ENCODE measurements at regions not wholly inside any gene's neighbourhood (a gene's known extent, or its start where the extent isn't known, plus 50 kb on each side); places are given as distances from the start of the nearest gene placed in this dataset.

DNA sequence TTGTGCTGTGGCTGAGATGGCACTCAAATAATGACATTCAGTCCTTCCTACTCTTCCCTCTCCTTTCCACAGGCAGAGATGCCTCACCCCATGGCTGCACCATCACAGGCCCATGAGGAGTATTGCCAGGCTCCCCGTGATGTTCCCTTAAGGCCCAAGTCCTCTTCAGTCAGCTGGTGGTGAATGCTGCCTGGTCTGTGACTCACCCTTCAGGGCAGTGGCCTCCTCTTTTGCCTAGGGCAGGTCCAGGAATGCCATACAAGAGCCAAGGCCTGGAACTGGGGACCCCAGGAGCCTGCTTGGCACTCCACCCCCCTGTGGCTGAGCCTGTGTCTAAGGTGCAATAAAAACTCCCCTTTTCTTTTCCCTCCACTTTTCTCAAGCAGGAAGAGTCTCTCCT is 144.2 kb upstream of the GEMIN8 start:
- FAIRE-seq: no peak
- ChIA-PET POLR2A (no interaction called here), SMC1A (ENCODE audit: uncharacterized antibody, unreplicated experiment) (no interaction called here), CTCF (no interaction called here), RAD21 (ENCODE audit: unreplicated experiment) (no interaction called here)
- Histone ChIP-seq H3K4me1 (ENCODE audit: control insufficient read depth, insufficient read depth, low read length) (no peaks in the 10 kb centered on the region), H4K20me1 (ENCODE audit: control insufficient read depth, insufficient read depth) (no peaks in the 10 kb centered on the region), H3K4me3 (no peak overlapping the region), H3K36me3 (ENCODE audit: control insufficient read depth in 2 of 2, insufficient read depth in 2 of 2, low read length in 1 of 2) (no peaks in the 10 kb centered on the region), H3K9me3 (replicated peaks; ENCODE audit: control insufficient read depth, insufficient read depth, low read length) (no peaks in the 10 kb centered on the region), H3K27me3 (replicated peaks in 1 of 2; ENCODE audit: control insufficient read depth in 2 of 2, insufficient read depth in 2 of 2, low read length in 1 of 2) (0 out of 4 replicates have a peak, but pooled peaks cover 0 to under 1% of the 10 kb centered on the region in 2 experiments), H3K9ac (ENCODE audit: control insufficient read depth, insufficient read depth, low read length) (no peak overlapping the region), H3K27ac (ENCODE audit: control insufficient read depth, insufficient read depth) (no peak overlapping the region), H2AFZ (ENCODE audit: control insufficient read depth, low read depth, low read length) (no peak overlapping the region), H3K79me2 (ENCODE audit: control insufficient read depth, insufficient read depth, low read length) (no peaks in the 10 kb centered on the region), H3K4me2 (ENCODE audit: control insufficient read depth, insufficient read depth) (no peak overlapping the region)
- no TSS peak for BruUV-seq (replicated peaks)
- TF ChIP-seq STAT3 (IDR thresholded peaks at IDR 0.05; ENCODE audit: low read depth, low read length): no peak
- no peak for TF ChIP-seq HDAC6 (IDR thresholded peaks at IDR 0.05; ENCODE audit: unreplicated experiment)
- no peak for TF ChIP-seq MEF2A (IDR thresholded peaks at IDR 0.05; ENCODE audit: insufficient read depth, low read depth, low read length)
- 8% methylated on average over 1 of the region's 1 CpG for WGBS (ENCODE audit: insufficient coverage, insufficient replicate concordance, low lambda C conversion rate, missing lambda C conversion rate)
- in situ Hi-C loops (cut with MboI) (no loop called here), intact Hi-C loops (cut with micrococcal nuclease; ENCODE audit: unreplicated experiment) (no loop called here)
- ATAC-seq: no peak
- no peak for DNase-seq (ENCODE audit: low read depth, low spot score)

DNA sequence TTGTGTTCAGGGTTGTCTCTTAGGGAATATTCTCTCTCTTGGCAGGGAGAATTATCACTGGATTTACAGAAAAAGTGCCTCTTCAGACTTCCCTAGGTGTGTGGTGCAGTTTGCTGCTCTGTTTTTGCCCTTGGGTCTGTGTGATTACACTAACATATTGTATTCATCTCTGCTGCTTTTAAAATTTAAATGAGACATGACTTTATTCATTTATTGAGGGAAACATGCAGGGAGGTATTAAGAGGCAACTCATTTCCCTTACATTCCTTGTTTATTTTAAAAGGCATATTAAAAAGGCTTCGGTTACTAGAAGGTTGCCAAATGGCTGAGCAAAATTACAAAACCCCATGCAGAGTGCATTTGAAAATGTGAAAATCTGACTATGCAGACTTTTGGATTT is 135.1 kb upstream of the GEMIN8 start:
- no TSS peak for BruUV-seq (replicated peaks)

More for the DNA sequence above, 135.1 kb upstream of the GEMIN8 start:
- CTCF ChIA-PET: no interaction called here
- H3K4me3 ChIP-seq: no peak overlapping the region
- no peaks in the 10 kb centered on the region for H3K79me2 ChIP-seq (ENCODE audit: control insufficient read depth, insufficient read depth, low read length)
- FAIRE-seq (no peak), ATAC-seq (no peak), DNase-seq (ENCODE audit: low read depth, low spot score) (no peak)
- POLR2A ChIA-PET: no interaction called here
- RAD21 ChIA-PET (ENCODE audit: unreplicated experiment): no interaction called here
- no peaks in the 10 kb centered on the region for H3K4me1 ChIP-seq (ENCODE audit: control insufficient read depth, insufficient read depth, low read length)
- no peak overlapping the region for H2AFZ ChIP-seq (ENCODE audit: control insufficient read depth, low read depth, low read length)
- H3K27ac ChIP-seq (ENCODE audit: control insufficient read depth, insufficient read depth): no peak overlapping the region
- H3K4me2 ChIP-seq (ENCODE audit: control insufficient read depth, insufficient read depth): no peak overlapping the region
- TF ChIP-seq PAX8 (IDR thresholded peaks at IDR 0.05) (no peak), NRF1 (conservative IDR thresholded peaks at IDR 0.05; ENCODE audit: low read depth, low read length) (no peak), MTA3 (IDR thresholded peaks at IDR 0.05; ENCODE audit: borderline replicate concordance, low read length) (no peak), IRF5 (IDR thresholded peaks at IDR 0.05; ENCODE audit: borderline replicate concordance) (no peak), RELA (IDR thresholded peaks at IDR 0.05; ENCODE audit: borderline replicate concordance, partially characterized antibody) (no peak)
- no peak overlapping the region for H3K9ac ChIP-seq (ENCODE audit: control insufficient read depth, insufficient read depth, low read length)
- H4K20me1 ChIP-seq (ENCODE audit: control insufficient read depth, insufficient read depth): no peaks in the 10 kb centered on the region
- H3K27me3 ChIP-seq (replicated peaks in 1 of 2; ENCODE audit: control insufficient read depth in 2 of 2, insufficient read depth in 2 of 2, low read length in 1 of 2): no peaks in the 10 kb centered on the region
- SMC1A ChIA-PET (ENCODE audit: uncharacterized antibody, unreplicated experiment): no interaction called here
- no peaks in the 10 kb centered on the region for H3K9me3 ChIP-seq (replicated peaks; ENCODE audit: control insufficient read depth, insufficient read depth, low read length)
- H3K36me3 ChIP-seq (ENCODE audit: control insufficient read depth in 2 of 2, insufficient read depth in 2 of 2, low read length in 1 of 2): no peaks in the 10 kb centered on the region
- intact Hi-C loops (cut with micrococcal nuclease; ENCODE audit: unreplicated experiment) (no loop called here), in situ Hi-C loops (cut with MboI) (no loop called here)
- WGBS (ENCODE audit: insufficient coverage, insufficient replicate concordance, low lambda C conversion rate, missing lambda C conversion rate): 30% methylated on average over 1 of the region's 1 CpG

Measured in GM12878 (cell line).